Eye (tissue), 1 donor: ENCODE measurements at regions not wholly inside any gene's neighbourhood (a gene's known extent, or its start where the extent isn't known, plus 50 kb on each side); places are given as distances from the start of the nearest gene placed in this dataset.
"Not testable (repeated sequence)": the region's sequence is repeated elsewhere in the genome, so short reads cannot be mapped to it uniquely, and the experiment has no call there.

Experiments
- DNase-seq: peaks from one replicate; pipeline ENCODE4 v3.0.0-alpha.2; 2015

GRCh38 chr3:674116-674515 is 418.7 kb upstream of the CNTN6 start:
- DNase-seq = no peak

- DNase-seq = peak; percentile 71
These were observed 417.0 kb upstream of the CNTN6 start for GRCh38 chr3:675846-676245.

GRCh38 chr3:683770-684169 is 409.1 kb upstream of the CNTN6 start:
- DNase-seq = no peak

GRCh38 chr3:690770-691169 is 402.1 kb upstream of the CNTN6 start:
- no peak for DNase-seq

GRCh38 chr3:700514-700913 is 392.3 kb upstream of the CNTN6 start:
- DNase-seq = no peak

- no peak for DNase-seq
These were observed 385.8 kb upstream of the CNTN6 start for GRCh38 chr3:707041-707440.

- DNase-seq = no peak
These were observed 379.7 kb upstream of the CNTN6 start for GRCh38 chr3:713006-713621.

- DNase-seq = no peak
These were observed 378.7 kb upstream of the CNTN6 start for GRCh38 chr3:713947-714620.

GRCh38 chr3:721086-721485 is 371.7 kb upstream of the CNTN6 start:
- no peak for DNase-seq

GRCh38 chr3:732326-732928 is 360.4 kb upstream of the CNTN6 start:
- DNase-seq = no peak

- DNase-seq = no peak
These were observed 359.5 kb upstream of the CNTN6 start for GRCh38 chr3:733313-733712.

- DNase-seq = no peak
These were observed 335.1 kb upstream of the CNTN6 start for GRCh38 chr3:757711-758110.

- no peak for DNase-seq
These were observed 333.7 kb upstream of the CNTN6 start for GRCh38 chr3:759106-759505.

- not testable (repeated sequence) for DNase-seq
These were observed 319.4 kb upstream of the CNTN6 start for GRCh38 chr3:773433-773832.

- DNase-seq = no peak
These were observed 317.5 kb upstream of the CNTN6 start for GRCh38 chr3:775178-775880.

- no peak for DNase-seq
These were observed 312.3 kb upstream of the CNTN6 start for GRCh38 chr3:780505-780904.

- no peak for DNase-seq
These were observed 301.4 kb upstream of the CNTN6 start for GRCh38 chr3:791442-791841.

- no peak for DNase-seq
These were observed 300.2 kb upstream of the CNTN6 start for GRCh38 chr3:792630-793029.

GRCh38 chr3:804211-804610 is 288.6 kb upstream of the CNTN6 start:
- no peak for DNase-seq

- DNase-seq = no peak
These were observed 287.5 kb upstream of the CNTN6 start for GRCh38 chr3:805326-805725.

- no peak for DNase-seq
These were observed 286.8 kb upstream of the CNTN6 start for GRCh38 chr3:806006-806405.

- no peak for DNase-seq
These were observed 276.2 kb upstream of the CNTN6 start for GRCh38 chr3:816605-817004.

GRCh38 chr3:834679-835078 is 258.1 kb upstream of the CNTN6 start:
- DNase-seq = no peak

GRCh38 chr3:835096-835495 is 257.7 kb upstream of the CNTN6 start:
- DNase-seq = no peak
